Astrocyte (in vitro differentiated cells and primary cell): ENCODE measurements at regions not wholly inside any gene's neighbourhood (a gene's known extent, or its start where the extent isn't known, plus 50 kb on each side); places are given as distances from the start of the nearest gene placed in this dataset.
A peak's percentile ranks its signal among the peaks of the same experiment; 100 is the strongest.

Source experiments
- DNase-seq: peaks from one replicate; pipeline ENCODE4 v3.0.0-alpha.2; 2010; ENCODE audit warnings: low read depth
- FAIRE-seq: peaks from 2 replicates; lab custom pipeline; 2011; peaks lifted over from hg19 to GRCh38; lab: Jason Lieb, UNC
- H2AFZ ChIP-seq: 2 replicates; pipeline ENCODE4 v1.6.0; 2012; ENCODE audit warnings: low read depth, low read length, inconsistent platforms
- H3K27ac ChIP-seq: 2 replicates; pipeline ENCODE4 v1.5.1; 2011; ENCODE audit warnings: low read depth, low read length, inconsistent platforms
- H3K27me3 ChIP-seq: 2 replicates; pipeline ENCODE4 v1.6.0; 2011; ENCODE audit warnings: low read length, inconsistent platforms; ENCODE audit not compliant: insufficient read depth
- H3K36me3 ChIP-seq: 2 replicates; pipeline ENCODE4 v1.5.1; 2011; ENCODE audit warnings: low read length, inconsistent platforms; ENCODE audit not compliant: insufficient read depth
- H3K4me1 ChIP-seq: 2 replicates; pipeline ENCODE4 v1.5.1; 2011; ENCODE audit warnings: low read length, inconsistent platforms; ENCODE audit not compliant: insufficient read depth
- H3K4me2 ChIP-seq: 2 replicates; pipeline ENCODE4 v1.6.0; 2012; ENCODE audit warnings: low read length, inconsistent platforms
- H3K4me3 ChIP-seq: 2 replicates; pipeline ENCODE4 v1.5.1; 2011; ENCODE audit warnings: low read depth, mild to moderate bottlenecking, low read length, inconsistent platforms; ENCODE audit not compliant: insufficient read depth
- H3K79me2 ChIP-seq: 2 replicates; pipeline ENCODE4 v1.6.0; 2012; ENCODE audit warnings: mild to moderate bottlenecking, low read length, inconsistent platforms; ENCODE audit not compliant: insufficient read depth
- H3K9ac ChIP-seq: 2 replicates; pipeline ENCODE4 v1.6.0; 2012; ENCODE audit warnings: mild to moderate bottlenecking, low read length, inconsistent platforms
- H3K9me3 ChIP-seq: 2 replicates; pipeline ENCODE4 v1.5.1; 2012; ENCODE audit warnings: low read depth, mild to moderate bottlenecking, low read length, inconsistent platforms; ENCODE audit not compliant: insufficient read depth
- H4K20me1 ChIP-seq: 2 replicates; pipeline ENCODE4 v1.6.0; 2012; ENCODE audit warnings: low read length, inconsistent platforms; ENCODE audit not compliant: insufficient read depth
- H3K27ac Mint-ChIP-seq: one replicate; pipeline ENCODE4 v1.8.0; 2021; ENCODE audit warnings: mild to moderate bottlenecking, mixed read lengths; ENCODE audit not compliant: unreplicated experiment
- H3K27me3 Mint-ChIP-seq: one replicate; pipeline ENCODE4 v1.8.0; 2021; ENCODE audit warnings: low read depth, mixed read lengths; ENCODE audit not compliant: unreplicated experiment
- H3K36me3 Mint-ChIP-seq: one replicate; pipeline ENCODE4 v1.8.0; 2021; ENCODE audit warnings: low read depth, mixed read lengths; ENCODE audit not compliant: unreplicated experiment
- H3K4me1 Mint-ChIP-seq: one replicate; pipeline ENCODE4 v1.8.0; 2021; ENCODE audit warnings: low read depth, mixed read lengths; ENCODE audit not compliant: unreplicated experiment
- H3K4me3 Mint-ChIP-seq: one replicate; pipeline ENCODE4 v1.8.0; 2021; ENCODE audit warnings: mild to moderate bottlenecking, moderate library complexity, mixed read lengths; ENCODE audit not compliant: unreplicated experiment
- H3K9me3 Mint-ChIP-seq: one replicate; pipeline ENCODE4 v1.8.0; 2021; ENCODE audit warnings: mild to moderate bottlenecking, mixed read lengths; ENCODE audit not compliant: unreplicated experiment
- EZH2 ChIP-seq: IDR thresholded peaks from 2 replicates; pipeline ENCODE4 v1.6.1; 2012; ENCODE audit warnings: mild to moderate bottlenecking, low read length, inconsistent platforms; ENCODE audit not compliant: insufficient read depth
- TF ChIP-seq, protein P1 (sequence below): IDR thresholded peaks from 2 replicates; pipeline ENCODE4 v1.5.1; 2011; ENCODE audit warnings: low read depth, mild to moderate bottlenecking, inconsistent platforms, low read length, moderate library complexity; ENCODE audit not compliant: insufficient read depth

- H3K27me3 ChIP-seq: no peaks in the 10 kb centered on the region
- no peak overlapping the region for H2AFZ ChIP-seq
- Mint-ChIP-seq H3K4me1 (no peaks in the 10 kb centered on the region), H3K9me3 (peaks cover 14% of the 10 kb centered on the region), H3K4me3 (no peak overlapping the region), H3K27ac (no peak overlapping the region), H3K36me3 (no peaks in the 10 kb centered on the region), H3K27me3 (no peaks in the 10 kb centered on the region)
- no peak for DNase-seq
- H3K4me3 ChIP-seq: no peak overlapping the region
- H4K20me1 ChIP-seq: no peaks in the 10 kb centered on the region
- no peaks in the 10 kb centered on the region for H3K79me2 ChIP-seq
- H3K9ac ChIP-seq: no peak overlapping the region
- no peaks in the 10 kb centered on the region for H3K4me1 ChIP-seq
- no peak overlapping the region for H3K27ac ChIP-seq
- FAIRE-seq: no peak
- H3K36me3 ChIP-seq: no peaks in the 10 kb centered on the region
- no peaks in the 10 kb centered on the region for H3K9me3 ChIP-seq
- TF ChIP-seq, protein P1, sequence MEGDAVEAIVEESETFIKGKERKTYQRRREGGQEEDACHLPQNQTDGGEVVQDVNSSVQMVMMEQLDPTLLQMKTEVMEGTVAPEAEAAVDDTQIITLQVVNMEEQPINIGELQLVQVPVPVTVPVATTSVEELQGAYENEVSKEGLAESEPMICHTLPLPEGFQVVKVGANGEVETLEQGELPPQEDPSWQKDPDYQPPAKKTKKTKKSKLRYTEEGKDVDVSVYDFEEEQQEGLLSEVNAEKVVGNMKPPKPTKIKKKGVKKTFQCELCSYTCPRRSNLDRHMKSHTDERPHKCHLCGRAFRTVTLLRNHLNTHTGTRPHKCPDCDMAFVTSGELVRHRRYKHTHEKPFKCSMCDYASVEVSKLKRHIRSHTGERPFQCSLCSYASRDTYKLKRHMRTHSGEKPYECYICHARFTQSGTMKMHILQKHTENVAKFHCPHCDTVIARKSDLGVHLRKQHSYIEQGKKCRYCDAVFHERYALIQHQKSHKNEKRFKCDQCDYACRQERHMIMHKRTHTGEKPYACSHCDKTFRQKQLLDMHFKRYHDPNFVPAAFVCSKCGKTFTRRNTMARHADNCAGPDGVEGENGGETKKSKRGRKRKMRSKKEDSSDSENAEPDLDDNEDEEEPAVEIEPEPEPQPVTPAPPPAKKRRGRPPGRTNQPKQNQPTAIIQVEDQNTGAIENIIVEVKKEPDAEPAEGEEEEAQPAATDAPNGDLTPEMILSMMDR: no peak
- TF ChIP-seq EZH2: no peak
- H3K4me2 ChIP-seq: no peak overlapping the region
Observed at GRCh38 chr4:108498925-108499324, 121.5 kb upstream of the RPL34 start.

GRCh38 chr4:108493596-108493931, 126.8 kb upstream of the RPL34 start:
- no peak for FAIRE-seq
- Mint-ChIP-seq H3K27ac (no peak overlapping the region), H3K4me3 (no peak overlapping the region), H3K9me3 (peaks cover 12% of the 10 kb centered on the region), H3K36me3 (no peaks in the 10 kb centered on the region), H3K27me3 (no peaks in the 10 kb centered on the region), H3K4me1 (peaks cover 4% of the 10 kb centered on the region)
- no peak overlapping the region for H3K4me3 ChIP-seq
- H3K27ac ChIP-seq: no peak overlapping the region
- no peaks in the 10 kb centered on the region for H3K4me1 ChIP-seq
- DNase-seq: no peak
- no peaks in the 10 kb centered on the region for H4K20me1 ChIP-seq
- H3K9ac ChIP-seq: no peak overlapping the region
- H3K36me3 ChIP-seq: no peaks in the 10 kb centered on the region
- H3K4me2 ChIP-seq: no peak overlapping the region
- TF ChIP-seq EZH2: no peak
- TF ChIP-seq, protein P1: no peak
- H3K27me3 ChIP-seq: no peaks in the 10 kb centered on the region
- no peaks in the 10 kb centered on the region for H3K9me3 ChIP-seq
- no peaks in the 10 kb centered on the region for H3K79me2 ChIP-seq
- H2AFZ ChIP-seq: no peak overlapping the region

DNA sequence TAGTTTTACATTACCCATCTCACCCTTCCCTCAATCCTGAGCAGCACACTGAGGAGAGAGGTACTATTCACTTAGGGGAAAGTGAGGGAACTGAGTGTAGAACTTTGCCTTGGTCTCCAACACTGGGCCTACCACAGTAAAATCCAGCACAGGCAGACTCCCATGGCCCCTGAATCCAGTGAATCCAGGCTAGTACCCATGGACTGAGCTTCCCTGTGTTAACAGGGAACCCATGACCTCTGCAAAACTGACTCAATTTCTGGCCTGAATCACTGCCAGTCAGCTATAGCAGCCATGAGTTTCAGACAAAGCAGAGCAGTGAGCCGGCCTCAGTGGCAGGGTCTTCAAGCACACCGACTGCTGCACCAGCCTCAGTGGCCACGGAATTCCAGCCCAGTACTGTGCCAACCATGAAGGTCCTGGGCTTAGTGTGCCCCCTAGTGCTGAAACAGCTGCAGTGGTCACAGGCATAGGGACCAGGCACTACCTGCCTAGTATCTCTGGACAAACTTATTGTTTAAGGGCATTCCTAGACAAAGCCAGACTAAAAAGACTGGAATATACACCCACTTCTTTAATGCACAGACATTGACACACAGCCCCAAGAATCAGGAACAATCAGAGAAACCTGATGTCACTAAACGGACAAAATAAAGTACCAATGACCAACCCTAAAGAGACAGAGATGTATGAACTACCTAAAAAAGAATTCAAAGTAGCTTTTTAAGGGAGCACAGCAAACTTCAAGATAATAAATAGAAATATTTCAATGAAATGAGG, 127.4 kb upstream of the RPL34 start:
- Histone ChIP-seq H2AFZ (no peak overlapping the region), H3K4me1 (no peaks in the 10 kb centered on the region), H4K20me1 (no peaks in the 10 kb centered on the region), H3K27me3 (no peaks in the 10 kb centered on the region), H3K79me2 (no peaks in the 10 kb centered on the region), H3K9ac (no peak overlapping the region), H3K9me3 (no peaks in the 10 kb centered on the region), H3K4me3 (no peak overlapping the region), H3K4me2 (no peak overlapping the region), H3K27ac (no peak overlapping the region), H3K36me3 (no peaks in the 10 kb centered on the region)
- Mint-ChIP-seq H3K4me3 (no peak overlapping the region), H3K36me3 (no peaks in the 10 kb centered on the region), H3K27me3 (no peaks in the 10 kb centered on the region), H3K9me3 (peaks cover 12% of the 10 kb centered on the region), H3K4me1 (peaks cover 4% of the 10 kb centered on the region), H3K27ac (no peak overlapping the region)
- FAIRE-seq (no peak), DNase-seq (peak; percentile 10)
- TF ChIP-seq EZH2: no peak
- TF ChIP-seq, protein P1: peak; percentile 50
